ENCODE measurements at regions not wholly inside any gene's neighbourhood (a gene's known extent, or its start where the extent isn't known, plus 50 kb on each side); places are given as distances from the start of the nearest gene placed in this dataset.
A peak's percentile ranks its signal among the peaks of the same experiment; 100 is the strongest.

DNA sequence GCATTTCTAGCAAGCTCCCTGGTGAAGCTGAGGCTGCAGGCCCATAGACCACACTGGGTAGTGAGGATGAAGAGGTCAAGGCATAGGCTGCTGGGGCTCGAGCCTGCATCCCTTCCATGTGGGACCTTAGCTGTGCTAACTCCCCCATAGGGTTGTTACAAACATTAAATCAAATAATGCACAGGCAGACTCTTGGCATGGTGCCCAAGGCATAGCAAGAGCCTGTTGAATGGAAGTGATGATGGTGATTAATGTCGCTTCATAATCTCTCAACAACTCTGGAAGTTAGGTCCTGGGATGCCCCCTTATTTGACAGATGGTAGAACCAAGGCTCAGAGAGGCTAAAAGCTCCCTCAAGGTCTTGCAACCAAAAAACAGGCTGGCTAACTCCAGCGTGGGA is 283.9 kb upstream of the EEF2KMT start:
- DNase-seq, result no peak

DNA sequence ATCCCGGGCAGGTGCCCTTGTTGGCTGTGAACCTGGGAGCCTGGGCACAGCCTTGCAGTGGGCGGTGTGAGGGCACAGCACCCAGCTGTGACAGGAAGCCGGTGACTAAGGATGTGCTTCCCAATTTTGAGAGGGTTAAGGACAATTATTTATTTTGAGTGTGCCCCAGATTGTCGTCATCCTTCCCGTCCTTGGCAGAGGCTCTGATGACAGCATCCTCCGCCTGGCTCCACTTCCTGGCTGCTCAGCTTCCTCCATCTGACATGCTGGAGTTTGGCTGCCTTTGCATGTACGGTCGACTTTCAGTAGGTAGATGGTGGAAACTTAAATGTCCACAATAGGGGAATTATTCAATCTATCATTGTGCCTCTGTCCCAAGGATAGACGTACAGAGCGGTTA is 282.4 kb upstream of the EEF2KMT start:
- no peak for DNase-seq

DNA sequence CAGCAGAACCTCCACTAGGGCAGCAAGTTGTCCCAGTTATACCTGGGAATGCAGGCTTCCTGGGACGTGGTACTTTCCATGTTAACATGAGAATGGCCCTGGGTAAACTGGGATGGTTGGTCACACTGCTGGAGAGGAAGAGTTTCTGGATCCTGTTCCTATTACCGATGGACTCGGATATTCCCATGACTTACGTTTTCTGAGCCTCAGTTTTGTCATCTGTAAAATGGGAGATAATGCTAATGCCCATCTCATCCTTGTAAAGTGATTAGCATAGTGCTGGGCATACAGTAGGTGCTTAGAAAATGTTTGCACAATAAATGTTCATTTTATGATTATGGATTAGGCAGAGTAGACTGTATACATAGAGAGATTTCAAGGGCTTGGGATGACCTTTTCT is 280.9 kb upstream of the EEF2KMT start:
- no peak for DNase-seq

DNA sequence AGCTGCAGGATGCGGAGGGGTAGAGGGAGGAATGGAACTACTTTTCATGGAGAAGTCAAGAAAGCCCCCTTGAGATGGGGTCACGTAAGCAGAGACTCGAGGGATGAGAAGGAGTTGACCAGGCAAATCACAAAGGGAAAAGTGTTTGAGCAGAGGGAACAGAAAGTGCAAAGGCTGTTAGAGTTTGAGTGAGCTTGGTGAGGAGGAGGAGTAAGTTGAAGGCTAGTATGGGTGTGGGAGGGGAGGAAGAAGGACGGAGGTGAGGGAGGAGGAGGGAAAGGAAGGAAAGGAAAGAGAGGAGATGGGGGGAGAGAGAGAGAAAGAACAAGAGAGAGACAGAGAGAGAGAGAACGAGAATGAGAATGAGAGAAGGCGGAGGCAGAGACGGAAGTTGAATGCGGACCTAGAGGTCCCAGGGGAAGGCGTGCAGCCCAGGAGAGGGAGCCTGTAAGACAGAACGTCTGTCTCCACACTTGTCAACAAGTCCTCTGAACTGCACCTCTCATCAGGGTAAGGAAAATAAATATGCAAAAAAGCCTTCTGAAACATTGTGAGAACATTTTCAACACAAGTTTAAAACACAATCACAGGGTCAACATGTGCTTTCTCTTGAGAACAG is 279.8 kb upstream of the EEF2KMT start:
- DNase-seq, result no peak

DNA sequence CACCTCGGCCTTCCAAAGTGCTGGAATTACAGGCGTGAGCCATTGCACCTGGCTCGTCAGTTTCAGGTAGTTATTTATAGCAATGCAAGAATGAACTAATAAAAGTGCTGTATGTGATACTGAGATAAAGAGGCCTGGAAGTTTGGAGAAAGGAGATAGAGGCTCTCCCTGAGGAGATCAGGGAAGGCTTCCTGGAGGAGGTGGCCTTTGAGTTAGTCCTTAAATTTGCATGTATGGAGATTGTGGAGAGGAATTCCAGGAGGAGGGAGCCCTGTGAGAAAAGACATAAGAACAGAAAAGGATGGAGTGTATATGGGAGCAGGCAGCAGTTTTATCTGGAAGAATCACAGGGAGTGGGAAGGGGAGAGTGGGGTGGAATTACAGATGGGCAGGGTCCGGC is 276.6 kb upstream of the EEF2KMT start:
- no peak for DNase-seq

DNA sequence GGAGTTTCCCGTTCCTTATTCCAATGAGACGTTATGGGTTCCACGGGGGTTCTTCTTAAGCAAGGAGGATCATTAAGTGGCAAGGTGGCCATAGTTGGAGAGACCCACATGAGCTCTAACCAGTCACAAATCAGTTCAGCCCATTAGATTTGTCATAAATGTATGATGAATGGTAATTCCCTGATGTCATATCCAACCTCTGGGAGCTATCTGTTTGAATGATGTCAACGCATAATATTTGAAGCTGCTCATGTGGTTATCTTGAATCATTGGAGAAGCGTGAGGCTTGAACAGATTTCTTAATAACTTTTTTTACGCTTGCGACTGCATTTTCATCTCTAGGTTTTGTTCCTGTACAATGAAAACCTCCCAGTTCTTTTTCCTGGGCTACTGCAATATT is 270.4 kb upstream of the EEF2KMT start:
- no peak for DNase-seq

DNA sequence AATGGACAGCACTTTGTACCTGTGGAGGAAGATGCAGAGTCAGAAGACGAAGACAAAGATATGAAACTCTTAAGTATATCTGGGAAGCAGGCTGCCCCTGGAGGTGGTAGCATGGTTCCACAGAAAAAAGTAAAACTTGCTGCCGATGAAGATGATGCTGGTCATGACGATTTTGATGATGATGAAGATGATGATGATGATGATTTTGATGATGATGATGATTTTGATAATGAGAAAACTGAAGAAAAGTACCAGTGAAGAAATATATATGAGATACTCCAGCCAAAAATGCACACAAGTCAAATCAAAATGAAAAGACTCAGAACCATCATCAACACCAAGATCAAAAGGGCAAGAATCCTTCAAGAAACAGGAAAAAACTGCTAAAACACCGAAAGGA is 268.5 kb upstream of the EEF2KMT start:
- DNase-seq, result no peak

DNA sequence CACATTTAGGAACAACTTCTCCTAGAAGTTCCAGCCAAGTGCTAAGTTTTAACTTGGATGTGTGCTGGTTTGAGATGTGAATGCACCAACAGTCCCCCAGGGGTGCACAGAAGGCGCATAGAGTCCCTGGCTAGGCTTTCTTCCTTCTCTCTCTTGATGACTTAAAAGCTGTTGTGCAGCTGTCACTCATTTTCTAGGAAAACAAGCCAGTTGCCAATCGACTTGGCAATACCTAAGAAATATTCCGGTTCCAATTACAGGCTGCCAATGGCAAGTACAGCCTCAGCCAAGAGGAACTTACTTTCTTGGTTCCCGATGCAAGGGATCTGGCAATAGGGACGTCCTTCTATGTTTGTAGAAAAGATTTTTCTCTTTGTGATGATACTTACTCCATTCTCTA is 266.6 kb upstream of the EEF2KMT start:
- DNase-seq, result no peak

DNA sequence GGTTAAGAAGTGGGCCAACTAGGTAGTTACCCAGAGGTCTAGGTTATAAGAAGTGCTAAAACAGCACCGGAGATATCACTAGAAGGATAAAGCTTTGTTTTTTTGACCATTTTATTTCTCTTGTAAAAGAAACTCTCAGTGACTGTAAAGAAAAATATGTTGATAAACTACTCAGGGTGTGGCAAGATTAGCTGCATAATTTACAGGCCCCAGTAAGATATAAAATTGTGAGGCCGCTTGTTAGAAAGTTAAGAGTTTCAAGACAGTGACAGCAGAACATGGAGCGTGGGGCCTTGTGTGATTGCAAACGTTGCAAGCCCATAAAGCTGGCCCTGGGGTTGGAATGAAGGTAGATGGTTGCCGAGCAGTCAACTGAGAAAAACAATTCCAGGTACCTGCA is 263.7 kb upstream of the EEF2KMT start:
- no peak for DNase-seq

DNA sequence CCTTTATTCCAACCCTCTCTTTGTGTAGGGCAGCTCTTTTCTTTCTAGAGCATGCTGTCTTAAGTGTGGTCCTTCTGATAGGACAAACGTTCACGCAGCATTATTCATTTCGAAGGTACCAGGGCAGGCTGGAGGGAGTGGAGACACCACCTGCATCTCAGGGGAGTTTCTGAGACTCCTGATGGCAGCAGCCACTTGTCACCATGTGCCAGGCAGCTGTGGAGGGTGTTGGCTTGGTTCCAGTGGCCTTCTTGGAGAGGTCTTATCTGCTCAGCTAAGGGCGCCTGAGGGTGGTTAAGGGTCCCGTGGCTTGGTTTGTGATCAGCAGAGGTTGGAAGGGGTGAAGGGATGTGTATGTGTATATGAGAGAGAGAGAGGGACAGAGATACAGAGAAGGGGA is 257.1 kb upstream of the EEF2KMT start:
- DNase-seq, result no peak

DNA sequence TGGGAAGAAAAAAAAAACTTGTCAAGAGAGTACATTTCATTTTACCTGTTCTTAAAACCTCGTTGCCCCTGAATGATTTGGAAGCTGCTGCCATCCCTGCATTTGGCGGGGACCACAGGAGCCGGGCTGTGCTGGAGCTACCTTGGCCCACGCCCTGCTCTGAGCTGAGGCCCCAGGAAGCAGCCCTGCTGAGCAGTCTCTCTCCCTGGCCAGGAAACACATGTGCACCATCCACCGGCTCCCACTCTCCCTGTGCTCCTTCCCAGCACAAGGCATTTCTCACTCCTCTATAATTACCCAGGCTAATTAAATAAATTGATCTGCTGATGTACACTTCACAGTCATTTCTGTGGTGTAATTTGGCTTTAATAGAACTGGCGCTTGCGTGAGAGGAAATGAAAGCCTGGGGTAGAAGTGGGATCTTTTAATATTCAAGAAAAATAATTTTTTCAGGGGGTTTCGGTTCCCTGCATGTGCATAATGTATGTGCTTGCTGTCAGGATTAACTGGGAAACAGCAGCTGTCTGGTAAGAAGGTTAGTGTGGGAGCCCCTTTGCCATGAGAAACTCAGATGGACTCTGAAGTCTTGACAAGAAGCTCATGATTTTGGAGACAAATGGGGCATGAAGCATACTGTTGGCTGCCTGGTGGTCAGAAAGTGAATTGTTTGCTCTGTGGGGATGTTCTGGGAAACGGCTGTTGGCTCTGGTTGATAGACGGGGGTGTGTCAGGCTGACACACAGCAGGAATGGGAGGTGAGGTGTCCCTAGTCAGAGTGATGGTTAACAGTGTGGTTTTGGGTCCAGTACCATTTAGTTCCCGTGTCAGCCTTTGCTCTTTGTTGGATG is 252.3 kb upstream of the EEF2KMT start:
- DNase-seq, result peak; percentile 9

DNA sequence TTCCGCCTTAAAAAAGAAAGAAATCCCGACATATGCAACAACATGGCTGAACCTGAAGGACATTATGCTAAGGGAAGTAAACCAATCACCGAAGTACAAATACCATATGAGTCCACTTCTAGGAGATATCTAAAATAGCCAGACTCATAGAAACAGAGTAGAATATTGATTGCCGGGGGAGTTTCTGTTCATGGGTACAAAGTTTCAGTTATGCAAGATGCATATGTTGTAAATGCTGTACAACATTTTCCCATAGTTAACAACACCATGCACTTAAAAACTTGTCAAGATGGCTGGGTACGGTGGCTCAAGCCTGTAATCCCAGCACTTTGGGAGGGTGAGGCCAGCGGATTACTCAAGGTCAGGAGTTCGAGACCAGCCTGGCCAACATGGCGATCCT is 251.5 kb upstream of the EEF2KMT start:
- DNase-seq, result no peak

DNA sequence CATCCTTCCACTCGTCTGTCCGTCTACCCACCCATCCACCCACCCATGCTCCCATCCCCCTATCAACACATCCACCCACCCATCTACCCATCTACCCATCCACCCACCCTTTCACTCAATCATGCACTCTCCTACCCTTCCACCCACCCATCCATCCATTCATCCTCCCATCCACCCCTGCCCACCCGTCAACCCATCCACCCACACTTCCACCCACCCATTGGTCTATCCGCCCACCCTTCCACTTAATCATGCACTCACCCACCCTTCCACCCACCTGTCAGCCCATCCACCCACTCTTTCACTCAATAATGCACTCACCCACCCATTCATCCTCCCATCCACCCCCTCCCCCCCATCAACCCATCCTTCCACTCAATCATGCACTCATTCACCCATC is 250.0 kb upstream of the EEF2KMT start:
- DNase-seq, result no peak

DNA sequence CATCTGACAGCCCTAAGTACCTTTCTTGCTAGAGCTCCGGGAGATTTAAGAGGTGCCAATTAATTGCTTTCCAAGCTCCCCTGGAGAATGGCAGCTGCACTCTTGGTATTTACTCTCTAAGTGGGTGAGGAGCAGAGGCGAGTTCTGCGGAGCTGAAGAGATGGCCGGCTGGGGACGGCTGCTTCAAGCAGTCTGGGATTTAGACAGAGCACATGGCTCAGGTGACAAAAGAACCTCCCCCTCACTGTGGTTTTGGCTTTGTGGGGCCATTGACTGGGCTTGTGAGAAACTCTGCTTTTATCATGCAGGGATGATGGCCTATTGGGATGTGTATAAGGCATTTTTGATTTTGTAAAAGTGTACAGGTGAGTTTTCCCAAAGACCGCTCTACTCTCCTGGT is 239.3 kb upstream of the EEF2KMT start:
- no peak for DNase-seq

DNA sequence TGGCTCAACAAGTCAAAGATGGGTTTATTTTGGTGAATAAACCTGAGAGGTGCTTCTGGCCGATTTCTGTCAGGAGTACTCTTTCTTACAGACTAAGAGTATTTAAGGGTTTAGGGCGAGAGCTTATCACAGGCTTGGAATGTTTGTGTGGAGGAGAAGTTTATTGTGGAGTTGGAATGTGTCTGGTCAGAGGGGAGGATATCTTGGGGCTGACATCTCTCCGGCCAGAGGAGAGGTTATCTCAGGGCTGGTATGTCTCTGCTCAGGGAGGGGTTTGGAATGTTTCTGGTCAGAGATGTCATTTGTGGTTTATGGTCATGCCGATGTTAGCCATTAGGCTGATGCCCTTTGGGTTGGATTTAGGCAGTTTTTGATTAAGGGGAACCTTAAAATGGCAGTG is 236.4 kb upstream of the EEF2KMT start:
- no peak for DNase-seq

DNA sequence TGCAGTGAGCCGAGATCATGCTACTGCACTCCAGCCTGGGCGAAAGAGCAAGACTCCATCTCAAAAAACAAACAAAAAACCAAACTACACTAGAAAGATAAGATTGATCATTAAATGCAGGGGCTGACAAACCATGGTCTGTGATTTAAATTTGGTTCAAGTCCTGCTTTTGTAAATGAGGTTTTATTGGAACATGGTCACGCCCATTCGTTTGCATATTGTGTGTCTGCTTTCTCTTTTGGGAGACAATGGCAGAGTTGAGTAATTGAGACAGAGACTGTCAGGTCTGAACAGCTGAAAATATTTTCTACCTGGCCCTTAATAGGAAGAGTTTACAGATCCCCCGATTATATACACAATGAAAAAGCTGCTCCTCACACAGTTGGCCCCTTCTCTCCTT is 235.5 kb upstream of the EEF2KMT start:
- DNase-seq, result no peak

DNA sequence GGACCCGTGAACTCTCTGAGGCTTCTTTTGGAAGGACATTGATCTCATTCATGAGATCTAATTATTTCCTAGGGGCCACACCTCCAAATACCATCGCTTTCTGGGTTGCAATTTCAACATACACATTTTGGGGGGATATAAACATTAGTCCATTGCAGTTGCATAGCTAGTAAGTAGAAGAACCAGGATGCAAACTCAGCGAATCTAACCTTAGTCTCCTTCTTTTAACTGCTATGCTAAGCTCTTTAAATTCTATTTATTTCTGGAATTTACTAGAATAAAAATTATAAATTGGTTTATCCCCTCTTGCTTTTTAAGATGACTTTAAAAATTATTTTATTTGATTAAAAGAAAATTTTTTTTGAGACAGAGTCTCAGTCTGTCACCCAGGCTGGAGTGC is 232.5 kb upstream of the EEF2KMT start:
- no peak for DNase-seq

DNA sequence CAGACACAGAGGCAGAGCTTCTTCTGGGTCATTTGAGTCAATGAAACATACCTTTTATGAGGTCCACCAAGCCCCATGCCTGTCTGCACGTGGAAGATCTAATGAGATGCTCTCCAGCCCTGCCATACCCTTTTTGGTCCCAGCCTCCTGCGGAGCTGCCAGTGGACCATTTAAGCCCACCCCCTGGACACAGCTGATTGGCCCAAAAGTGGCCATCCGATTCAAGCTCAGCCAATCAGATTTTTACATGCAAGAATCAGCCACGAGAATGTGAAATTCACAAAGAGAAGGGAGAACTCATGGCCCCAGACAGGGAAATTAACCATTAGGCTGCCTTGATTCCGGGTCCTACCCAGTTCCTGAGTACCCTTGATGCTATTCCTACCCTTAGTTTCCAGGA is 231.0 kb upstream of the EEF2KMT start:
- DNase-seq, result no peak

DNA sequence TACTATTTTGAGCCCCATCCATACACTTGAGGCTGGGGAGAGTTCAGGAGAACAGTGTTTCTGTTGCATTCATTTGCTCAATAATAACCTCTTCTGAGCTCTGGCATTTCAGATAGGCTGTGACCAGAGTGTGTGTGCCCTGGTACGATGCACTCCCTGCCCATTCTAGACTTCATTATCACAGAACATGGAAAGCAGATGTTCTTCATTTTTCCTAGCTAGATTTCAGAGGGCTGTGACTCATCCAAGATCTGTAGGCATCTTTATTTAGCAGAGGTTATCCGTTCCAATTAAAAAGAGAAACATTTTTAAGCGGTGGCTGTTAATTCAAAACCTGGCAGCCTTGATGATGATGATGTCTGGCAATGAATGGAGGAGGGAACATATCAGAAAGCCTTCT is 228.8 kb upstream of the EEF2KMT start:
- DNase-seq, result no peak

DNA sequence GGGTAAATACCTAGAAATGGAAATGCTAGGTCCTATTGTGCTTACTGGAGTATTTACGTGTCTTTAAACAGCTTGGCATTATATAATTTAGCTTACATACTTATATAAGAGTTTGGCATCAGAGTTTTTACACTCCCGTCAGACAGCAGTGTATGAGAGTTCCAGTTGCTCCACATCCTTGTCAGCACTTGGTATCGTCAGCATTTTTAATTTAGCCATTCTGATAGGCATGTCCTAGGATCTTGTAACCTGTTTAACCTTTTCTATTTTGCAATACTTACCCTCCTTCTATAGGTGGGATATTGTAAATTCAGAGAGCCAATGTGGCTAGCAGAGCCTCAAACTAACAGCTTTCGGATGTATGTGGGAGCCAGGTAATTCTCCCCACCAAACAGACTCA is 228.3 kb upstream of the EEF2KMT start:
- DNase-seq, result no peak

DNA sequence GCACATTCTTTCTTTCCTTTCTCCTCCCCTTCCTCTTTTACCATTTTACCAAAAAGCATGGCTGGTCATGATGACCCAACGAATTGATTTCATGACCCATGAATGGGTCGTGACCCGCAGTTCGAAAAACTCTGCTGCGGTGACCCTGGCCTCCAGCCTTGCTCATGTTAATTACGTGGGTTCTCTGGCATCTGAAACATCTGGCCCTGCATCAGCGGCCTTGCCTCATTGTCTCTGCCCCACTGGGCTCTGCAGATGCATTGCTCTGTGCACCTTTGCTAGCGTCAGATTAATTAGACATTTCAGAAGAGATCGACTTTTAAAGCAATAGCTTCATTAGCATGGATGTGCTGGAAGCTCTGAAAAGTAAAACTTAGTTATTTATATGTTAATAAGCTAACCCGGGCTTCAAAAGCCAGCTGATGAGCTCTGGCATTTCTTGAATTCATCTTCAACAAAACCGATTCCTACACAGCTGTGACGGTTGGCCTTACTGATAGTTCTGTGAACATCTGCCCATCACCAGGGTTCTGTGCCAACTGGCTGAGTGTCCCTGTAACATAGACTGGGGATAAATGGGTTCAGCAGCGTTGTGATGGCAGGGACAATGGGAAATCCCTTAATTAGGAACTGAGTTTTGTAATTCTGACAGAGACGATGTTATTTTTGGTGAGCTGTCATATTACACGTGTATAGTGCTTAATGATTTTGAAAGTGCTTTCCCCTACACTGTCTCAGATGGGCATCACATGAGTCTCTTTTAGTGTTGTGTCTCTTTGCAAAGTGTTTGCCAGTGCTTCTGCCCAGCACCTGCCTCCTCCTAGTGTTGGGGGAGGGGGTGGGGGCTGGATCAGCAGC is 225.9 kb upstream of the EEF2KMT start:
- no peak for DNase-seq

DNA sequence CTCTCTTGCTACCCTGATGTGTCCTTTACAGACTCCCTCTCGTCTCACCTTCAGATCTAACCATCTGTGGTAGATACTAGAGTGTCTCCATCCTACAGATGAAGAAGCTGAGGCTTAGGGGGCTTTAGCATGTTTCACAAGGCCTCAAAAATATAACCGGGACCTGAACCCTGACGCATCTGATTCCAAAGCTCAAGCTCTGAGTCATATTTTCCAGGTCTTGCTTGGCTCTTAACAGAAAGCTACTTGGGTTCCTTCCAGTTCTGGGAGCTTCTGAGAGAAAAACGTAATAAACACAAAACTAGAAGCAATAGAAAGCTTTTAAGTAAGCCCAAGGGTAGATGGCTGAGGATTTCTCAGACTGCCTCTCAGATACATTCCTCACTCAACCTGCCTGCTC is 224.3 kb upstream of the EEF2KMT start:
- no peak for DNase-seq

DNA sequence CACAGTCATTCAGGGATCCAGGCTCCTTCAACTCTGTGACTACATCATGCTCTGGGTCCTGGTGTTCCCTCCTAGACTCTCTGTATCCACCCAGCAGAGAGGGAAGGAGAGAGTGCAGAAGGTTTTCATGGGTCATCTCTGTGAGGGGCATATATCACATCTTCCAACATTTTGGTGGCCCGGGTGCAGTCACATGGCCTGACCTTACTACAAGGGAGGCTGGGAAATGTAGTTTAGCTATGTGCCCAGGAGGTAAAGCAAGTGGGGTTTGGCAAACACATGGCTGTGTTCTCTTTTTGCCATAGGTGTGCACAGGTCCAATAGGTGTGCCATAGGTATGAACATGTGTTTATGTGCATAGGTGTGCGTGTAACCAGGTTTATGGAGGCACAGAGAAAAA is 222.2 kb upstream of the EEF2KMT start:
- DNase-seq, result no peak

DNA sequence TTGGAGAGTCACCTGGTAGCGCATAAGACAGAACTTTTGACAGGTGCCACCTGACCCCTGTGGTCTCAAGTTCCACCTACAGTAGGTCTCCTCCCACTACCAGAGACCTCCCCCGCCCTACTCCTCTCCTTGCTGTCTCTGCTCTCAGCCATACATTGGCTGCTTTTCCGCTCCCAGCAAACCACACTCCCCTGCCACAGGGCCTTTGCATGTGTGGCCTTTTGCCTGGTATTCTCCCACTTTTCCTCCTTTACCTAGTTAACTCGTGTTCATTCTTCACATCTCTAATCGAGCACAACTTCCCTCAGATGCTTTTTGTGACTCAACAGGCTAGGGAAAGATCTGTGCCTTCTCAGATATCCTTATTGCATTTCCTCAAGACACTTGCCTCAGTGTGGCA is 218.3 kb upstream of the EEF2KMT start:
- DNase-seq, result no peak
